Upper lobe of right lung (tissue), 1 donor: ENCODE measurements at regions not wholly inside any gene's neighbourhood (a gene's known extent, or its start where the extent isn't known, plus 50 kb on each side); places are given as distances from the start of the nearest gene placed in this dataset.

Experiments used
- ATAC-seq: fragments of 200-7000 bp; cut with Tn5 transposase; one replicate; pipeline ENCODE4 v1.9.1; 2020; ENCODE audit warnings: mild to moderate bottlenecking, moderate library complexity
- DNase-seq: peaks from one replicate; pipeline ENCODE4 v3.0.0-alpha.2; 2020
- H3K27ac ChIP-seq: fragments of 200-600 bp; one replicate; pipeline ENCODE4 v1.8.0; 2022
- H3K27me3 ChIP-seq: fragments of 200-600 bp; one replicate; pipeline ENCODE4 v1.8.0; 2022; ENCODE audit warnings: mild to moderate bottlenecking
- H3K36me3 ChIP-seq: fragments of 200-600 bp; one replicate; pipeline ENCODE4 v1.8.0; 2022
- H3K4me1 ChIP-seq: fragments of 200-600 bp; one replicate; pipeline ENCODE4 v1.8.0; 2022
- H3K4me3 ChIP-seq: fragments of 200-600 bp; one replicate; pipeline ENCODE4 v1.8.0; 2022; ENCODE audit warnings: mild to moderate bottlenecking
- H3K9me3 ChIP-seq: fragments of 200-600 bp; one replicate; pipeline ENCODE4 v1.8.0; 2022
- intact Hi-C: fragments of 100-400 bp; cut with DNase I; formaldehyde crosslinking; loops from one replicate; pipeline ENCODE4 v1.11.0; 2022
- TF ChIP-seq, protein P1 (sequence below): fragments of 200-600 bp; IDR thresholded peaks from one replicate; pipeline ENCODE4 v1.8.0; 2022; ENCODE audit warnings: antibody characterized with exemption
- donor health status: DM: no; HTN: yes; CAD: no; lungs with severe emphysema.

DNA sequence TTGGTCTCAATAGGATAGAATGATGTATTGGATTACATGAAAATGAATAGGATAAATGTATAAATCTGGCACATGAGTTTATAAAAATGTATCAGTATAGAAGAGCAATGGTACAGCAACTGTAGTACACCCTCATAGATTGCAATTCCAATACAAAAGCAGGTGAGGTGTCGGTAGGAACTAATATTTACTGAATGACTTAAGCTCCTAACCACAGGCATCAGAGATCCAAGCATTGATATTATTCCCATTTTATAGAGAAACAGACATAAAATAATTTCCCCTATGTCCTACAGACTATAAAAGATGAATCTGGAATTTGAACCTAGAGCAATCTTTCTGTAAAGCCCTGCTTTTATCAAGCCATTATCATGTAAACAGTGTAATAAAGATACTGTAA is 227.4 kb downstream of the MBD2 start:
- no peak for ATAC-seq
- intact Hi-C loops, result no loop called here

DNA sequence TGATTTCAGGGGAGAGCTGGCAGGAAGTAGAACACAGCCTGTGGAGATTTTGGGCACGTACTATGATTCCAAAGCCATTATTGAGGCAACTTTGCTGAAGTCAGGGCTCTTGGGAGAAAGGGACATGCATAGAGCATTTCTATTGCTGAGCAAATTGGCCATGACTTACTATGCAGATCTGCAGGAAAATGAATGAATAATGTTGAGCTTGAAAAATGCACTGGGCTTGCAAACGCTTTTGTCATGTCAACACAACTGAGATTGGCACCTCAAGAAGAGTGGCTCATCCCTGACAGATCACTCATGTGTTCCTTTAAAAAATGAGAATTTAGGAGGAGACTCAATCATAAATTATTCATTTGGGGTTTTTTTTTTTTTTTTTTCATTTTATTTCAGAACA is 230.5 kb downstream of the MBD2 start:
- no peak overlapping the region for H3K27ac ChIP-seq
- H3K4me1 ChIP-seq, result no peaks in the 10 kb centered on the region
- intact Hi-C loops, result no loop called here
- DNase-seq, result no peak
- no peaks in the 10 kb centered on the region for H3K9me3 ChIP-seq
- no peak for ATAC-seq
- H3K4me3 ChIP-seq, result no peak overlapping the region
- TF ChIP-seq, protein P1, sequence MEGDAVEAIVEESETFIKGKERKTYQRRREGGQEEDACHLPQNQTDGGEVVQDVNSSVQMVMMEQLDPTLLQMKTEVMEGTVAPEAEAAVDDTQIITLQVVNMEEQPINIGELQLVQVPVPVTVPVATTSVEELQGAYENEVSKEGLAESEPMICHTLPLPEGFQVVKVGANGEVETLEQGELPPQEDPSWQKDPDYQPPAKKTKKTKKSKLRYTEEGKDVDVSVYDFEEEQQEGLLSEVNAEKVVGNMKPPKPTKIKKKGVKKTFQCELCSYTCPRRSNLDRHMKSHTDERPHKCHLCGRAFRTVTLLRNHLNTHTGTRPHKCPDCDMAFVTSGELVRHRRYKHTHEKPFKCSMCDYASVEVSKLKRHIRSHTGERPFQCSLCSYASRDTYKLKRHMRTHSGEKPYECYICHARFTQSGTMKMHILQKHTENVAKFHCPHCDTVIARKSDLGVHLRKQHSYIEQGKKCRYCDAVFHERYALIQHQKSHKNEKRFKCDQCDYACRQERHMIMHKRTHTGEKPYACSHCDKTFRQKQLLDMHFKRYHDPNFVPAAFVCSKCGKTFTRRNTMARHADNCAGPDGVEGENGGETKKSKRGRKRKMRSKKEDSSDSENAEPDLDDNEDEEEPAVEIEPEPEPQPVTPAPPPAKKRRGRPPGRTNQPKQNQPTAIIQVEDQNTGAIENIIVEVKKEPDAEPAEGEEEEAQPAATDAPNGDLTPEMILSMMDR, result no peak
- no peaks in the 10 kb centered on the region for H3K36me3 ChIP-seq
- no peaks in the 10 kb centered on the region for H3K27me3 ChIP-seq

More for the DNA sequence above, 227.4 kb downstream of the MBD2 start:
- H3K27me3 ChIP-seq, result no peaks in the 10 kb centered on the region
- no peaks in the 10 kb centered on the region for H3K36me3 ChIP-seq
- H3K4me3 ChIP-seq, result no peak overlapping the region
- H3K9me3 ChIP-seq, result no peaks in the 10 kb centered on the region
- H3K4me1 ChIP-seq, result no peaks in the 10 kb centered on the region
- TF ChIP-seq, protein P1, result no peak
- DNase-seq, result no peak
- H3K27ac ChIP-seq, result no peak overlapping the region

DNA sequence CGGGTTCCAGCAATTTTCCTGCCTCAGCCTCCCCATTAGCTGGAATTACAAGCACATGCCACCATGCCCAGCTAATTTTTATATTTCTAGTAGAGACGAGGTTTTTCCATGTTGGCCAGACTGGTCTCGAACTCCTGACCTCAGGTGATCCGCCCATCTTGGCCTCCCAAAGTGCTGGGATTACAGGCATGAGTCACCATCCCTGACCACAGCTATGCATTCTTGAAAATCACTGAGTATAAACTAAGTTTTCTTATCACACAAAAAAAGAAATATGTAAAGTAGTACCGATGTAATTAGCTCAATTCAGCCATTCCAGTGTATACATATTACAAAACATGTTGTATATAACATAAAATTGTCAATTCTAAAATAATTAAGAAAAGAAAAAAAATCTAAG is 232.7 kb downstream of the MBD2 start:
- TF ChIP-seq, protein P1, result no peak
- no peaks in the 10 kb centered on the region for H3K9me3 ChIP-seq
- H3K4me3 ChIP-seq, result no peak overlapping the region
- no peak overlapping the region for H3K27ac ChIP-seq
- no peak for ATAC-seq
- no peaks in the 10 kb centered on the region for H3K36me3 ChIP-seq
- intact Hi-C loops, result no loop called here
- DNase-seq, result no peak
- no peaks in the 10 kb centered on the region for H3K4me1 ChIP-seq
- H3K27me3 ChIP-seq, result no peaks in the 10 kb centered on the region

DNA sequence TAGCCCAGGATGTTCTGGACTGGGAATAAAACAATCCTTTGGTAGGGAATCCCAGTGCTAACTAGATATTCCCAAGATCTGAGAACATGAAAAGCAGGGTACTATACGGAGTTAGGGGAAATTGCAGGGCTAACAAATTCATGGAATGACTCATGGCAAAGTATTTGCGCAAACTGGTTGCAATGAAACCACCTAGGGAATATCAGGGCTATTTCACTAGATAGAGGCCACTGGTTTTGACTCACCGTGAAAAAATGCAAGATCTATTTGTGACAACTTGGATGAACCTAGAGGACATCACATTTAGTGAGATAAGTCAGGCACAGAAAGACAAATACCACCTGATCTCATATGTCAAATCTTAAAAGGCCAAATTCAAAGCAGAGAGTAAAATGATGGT is 233.3 kb downstream of the MBD2 start:
- intact Hi-C loops, result no loop called here

DNA sequence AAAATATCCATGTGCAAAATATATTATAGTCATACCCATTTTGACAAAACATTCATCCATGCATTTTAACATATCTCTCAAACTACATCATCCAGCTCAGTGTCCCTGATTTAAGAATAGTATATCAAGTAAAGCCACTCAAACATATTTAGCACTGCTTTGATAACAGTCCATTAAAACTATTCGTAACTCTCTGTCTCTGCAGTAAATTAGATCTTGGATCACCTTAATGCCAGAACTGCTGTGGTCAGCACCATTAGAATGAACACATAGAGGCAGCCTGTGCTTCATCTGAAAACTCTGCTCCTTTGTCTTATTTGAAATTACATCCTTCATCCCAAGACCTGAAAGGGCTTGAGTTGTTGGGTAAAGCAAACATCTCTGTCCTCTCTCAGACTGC is 234.0 kb downstream of the MBD2 start:
- intact Hi-C loops, result no loop called here
- no peak for ATAC-seq
- H3K27me3 ChIP-seq, result no peaks in the 10 kb centered on the region

More for the DNA sequence above, 233.3 kb downstream of the MBD2 start:
- TF ChIP-seq, protein P1, result no peak
- Histone ChIP-seq H3K27ac (no peak overlapping the region), H3K27me3 (no peaks in the 10 kb centered on the region), H3K4me1 (no peaks in the 10 kb centered on the region), H3K9me3 (no peaks in the 10 kb centered on the region), H3K4me3 (no peak overlapping the region), H3K36me3 (no peaks in the 10 kb centered on the region)
- no peak for ATAC-seq
- no peak for DNase-seq

More for the DNA sequence above, 234.0 kb downstream of the MBD2 start:
- Histone ChIP-seq H3K4me1 (no peaks in the 10 kb centered on the region), H3K4me3 (no peak overlapping the region), H3K27ac (no peak overlapping the region), H3K36me3 (no peaks in the 10 kb centered on the region), H3K9me3 (no peaks in the 10 kb centered on the region)
- DNase-seq, result no peak
- TF ChIP-seq, protein P1, result no peak
